ENCODE measurements at regions not wholly inside any gene's neighbourhood (a gene's known extent, or its start where the extent isn't known, plus 50 kb on each side); places are given as distances from the start of the nearest gene placed in this dataset.

DNA sequence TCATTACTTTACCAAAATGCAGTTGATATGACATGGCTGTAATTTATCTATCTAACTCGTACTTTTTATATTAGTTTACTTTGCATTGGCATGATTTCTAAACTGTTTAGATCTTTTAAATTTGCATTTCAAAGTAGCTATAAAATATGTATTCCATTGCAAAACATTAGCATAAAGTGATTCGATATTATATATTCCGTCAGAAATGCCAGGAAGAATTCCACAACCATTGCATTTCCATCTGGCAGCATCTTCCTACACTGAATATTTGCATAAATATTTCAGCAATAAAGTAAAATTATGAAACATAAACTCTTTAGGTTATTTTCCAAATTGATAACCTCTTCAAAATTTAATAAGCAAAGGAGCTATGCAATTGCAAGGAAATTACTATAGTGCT, 546.6 kb downstream of the MFSD1 start:
- TF ChIP-seq POLR2AphosphoS5 (IDR thresholded peaks at IDR 0.05; ENCODE audit: borderline replicate concordance, low read depth, low read length) (no peak), EZH2 (IDR thresholded peaks at IDR 0.05) (no peak)

Measured in SK-N-MC (cell line).